HCT116 (cell line): ENCODE measurements at regions not wholly inside any gene's neighbourhood (a gene's known extent, or its start where the extent isn't known, plus 50 kb on each side); places are given as distances from the start of the nearest gene placed in this dataset.

Experiments
- CTCF ChIP-seq, 3 experiments: fragments of 200-600 bp in 1 of 3; sonication (generic) in 1 of 3; IDR thresholded peaks in 2 of 3; conservative IDR thresholded peaks in 1 of 3; 2 replicates each; pipeline ENCODE4 v1.5.1; 2012 to 2017; ENCODE audit warnings: low read depth in 2 of 3, low read length in 2 of 3, antibody characterized with exemption in 1 of 3, borderline replicate concordance in 1 of 3, control low read depth in 1 of 3, mild to moderate bottlenecking in 1 of 3, mixed read lengths in 1 of 3, mixed run types in 1 of 3, moderate library complexity in 1 of 3; ENCODE audit not compliant: insufficient read depth in 1 of 3
- JUND ChIP-seq: IDR thresholded peaks from 2 replicates; pipeline ENCODE4 v1.6.1; 2012
- POLR2A ChIP-seq: IDR thresholded peaks from 2 replicates; pipeline ENCODE4 v1.7.0; 2011; ENCODE audit warnings: borderline replicate concordance; ENCODE audit not compliant: insufficient read depth, insufficient read length; ENCODE audit errors: extremely low read depth
- POLR2AphosphoS5 ChIP-seq: IDR thresholded peaks from 2 replicates; pipeline ENCODE4 v1.6.1; 2011; ENCODE audit warnings: mild to moderate bottlenecking, low read depth, low read length, moderate library complexity
- RAD21 ChIP-seq: IDR thresholded peaks from 2 replicates; pipeline ENCODE4 v1.6.1; 2012; ENCODE audit warnings: low read depth, mild to moderate bottlenecking
- REST ChIP-seq: IDR thresholded peaks from 2 replicates; pipeline ENCODE4 v1.6.1; 2012; ENCODE audit warnings: low read depth
- ZFX ChIP-seq: fragments of 450-650 bp; IDR thresholded peaks from 2 replicates; pipeline ENCODE4 v1.6.1; 2017

GRCh38 chr12:72829838-72830237 is 557.7 kb downstream of the TRHDE start:
- TF ChIP-seq CTCF (IDR thresholded peaks at IDR 0.05 in 2 of 3, conservative IDR thresholded peaks at IDR 0.05 in 1 of 3; ENCODE audit: borderline replicate concordance in 1 of 3, insufficient read depth in 1 of 3, low read depth in 2 of 3, low read length in 2 of 3): no peak
- no peak for TF ChIP-seq ZFX
- no peak for TF ChIP-seq RAD21
- no peak for TF ChIP-seq POLR2AphosphoS5
- no peak for TF ChIP-seq POLR2A
- no peak for TF ChIP-seq REST
- no peak for TF ChIP-seq JUND
